GM10266 (cell line): ENCODE measurements at regions not wholly inside any gene's neighbourhood (a gene's known extent, or its start where the extent isn't known, plus 50 kb on each side); places are given as distances from the start of the nearest gene placed in this dataset.

Experiments
- DNase-seq: peaks from one replicate; pipeline ENCODE4 v3.0.0; 2012; ENCODE audit errors: extremely low spot score
- TF ChIP-seq, protein P1 (sequence below): IDR thresholded peaks from 2 replicates; pipeline ENCODE4 v1.5.1; 2012; ENCODE audit warnings: mild to moderate bottlenecking, low read depth; ENCODE audit not compliant: control insufficient read depth, insufficient read depth; ENCODE audit errors: missing control alignments

DNA sequence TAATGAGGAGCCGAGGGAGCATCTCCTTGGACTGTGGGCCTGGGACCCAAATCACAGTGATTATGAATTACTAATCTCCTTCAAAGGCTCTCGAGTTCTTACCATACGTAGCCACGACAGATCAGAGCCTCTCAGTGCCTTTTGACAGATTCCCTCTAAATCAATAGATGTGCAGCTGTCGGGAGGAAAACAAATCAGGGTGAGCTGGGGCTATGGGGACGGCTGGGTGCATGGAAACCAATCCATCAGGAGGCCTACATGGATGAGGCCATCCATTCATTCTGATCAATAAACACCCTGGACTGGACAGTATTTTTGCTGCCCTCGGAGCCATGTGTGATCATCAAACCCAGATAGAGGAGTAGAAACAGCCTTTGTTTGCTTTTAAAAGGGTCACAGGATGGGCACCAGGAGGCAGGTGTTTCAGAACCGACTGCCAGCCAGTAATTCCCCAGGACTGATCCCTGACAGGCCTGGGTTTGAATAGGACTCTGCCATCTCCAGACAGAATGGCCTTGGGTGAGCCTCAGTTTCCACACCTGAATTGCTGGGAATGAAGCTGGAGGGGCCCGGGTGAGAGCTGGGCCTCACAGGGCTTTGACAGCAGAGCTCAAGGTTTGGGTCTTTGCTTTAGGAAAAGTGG is 532.8 kb downstream of the MATN1 start:
- no peak for DNase-seq
- TF ChIP-seq, protein P1, sequence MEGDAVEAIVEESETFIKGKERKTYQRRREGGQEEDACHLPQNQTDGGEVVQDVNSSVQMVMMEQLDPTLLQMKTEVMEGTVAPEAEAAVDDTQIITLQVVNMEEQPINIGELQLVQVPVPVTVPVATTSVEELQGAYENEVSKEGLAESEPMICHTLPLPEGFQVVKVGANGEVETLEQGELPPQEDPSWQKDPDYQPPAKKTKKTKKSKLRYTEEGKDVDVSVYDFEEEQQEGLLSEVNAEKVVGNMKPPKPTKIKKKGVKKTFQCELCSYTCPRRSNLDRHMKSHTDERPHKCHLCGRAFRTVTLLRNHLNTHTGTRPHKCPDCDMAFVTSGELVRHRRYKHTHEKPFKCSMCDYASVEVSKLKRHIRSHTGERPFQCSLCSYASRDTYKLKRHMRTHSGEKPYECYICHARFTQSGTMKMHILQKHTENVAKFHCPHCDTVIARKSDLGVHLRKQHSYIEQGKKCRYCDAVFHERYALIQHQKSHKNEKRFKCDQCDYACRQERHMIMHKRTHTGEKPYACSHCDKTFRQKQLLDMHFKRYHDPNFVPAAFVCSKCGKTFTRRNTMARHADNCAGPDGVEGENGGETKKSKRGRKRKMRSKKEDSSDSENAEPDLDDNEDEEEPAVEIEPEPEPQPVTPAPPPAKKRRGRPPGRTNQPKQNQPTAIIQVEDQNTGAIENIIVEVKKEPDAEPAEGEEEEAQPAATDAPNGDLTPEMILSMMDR: no peak

DNA sequence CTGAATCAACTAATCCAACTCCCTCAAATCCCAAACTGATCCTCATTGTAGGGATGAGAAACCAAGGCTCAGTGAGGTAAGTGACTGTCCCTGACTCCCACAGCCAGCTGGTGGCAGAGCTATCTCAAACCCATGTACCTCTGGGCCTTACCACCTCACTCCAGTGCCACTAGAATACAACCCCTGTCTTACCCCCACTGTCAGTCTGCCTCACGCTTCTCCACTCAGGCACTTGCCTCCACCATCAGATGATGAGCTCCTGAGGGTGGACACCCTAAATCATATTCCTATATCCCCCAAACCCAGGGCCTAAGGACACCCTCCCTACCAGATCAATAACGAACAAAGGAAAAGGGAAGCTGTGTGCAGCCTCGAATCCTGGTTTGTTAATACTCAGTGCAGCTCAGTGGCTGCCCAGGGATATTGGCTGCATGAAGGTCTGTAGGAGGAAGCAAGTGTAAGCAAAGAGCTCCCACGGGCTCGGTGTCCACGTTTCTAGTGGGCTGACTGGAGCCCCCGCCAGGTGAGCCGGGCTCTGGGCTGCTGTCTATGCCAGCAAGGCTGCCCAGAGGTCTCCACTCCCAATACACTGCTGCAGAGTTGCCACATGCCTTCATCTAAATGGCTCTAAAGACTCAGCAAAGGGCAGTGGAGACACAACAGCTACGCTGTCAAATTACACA is 533.4 kb downstream of the MATN1 start:
- no peak for DNase-seq
- TF ChIP-seq, protein P1: no peak

DNA sequence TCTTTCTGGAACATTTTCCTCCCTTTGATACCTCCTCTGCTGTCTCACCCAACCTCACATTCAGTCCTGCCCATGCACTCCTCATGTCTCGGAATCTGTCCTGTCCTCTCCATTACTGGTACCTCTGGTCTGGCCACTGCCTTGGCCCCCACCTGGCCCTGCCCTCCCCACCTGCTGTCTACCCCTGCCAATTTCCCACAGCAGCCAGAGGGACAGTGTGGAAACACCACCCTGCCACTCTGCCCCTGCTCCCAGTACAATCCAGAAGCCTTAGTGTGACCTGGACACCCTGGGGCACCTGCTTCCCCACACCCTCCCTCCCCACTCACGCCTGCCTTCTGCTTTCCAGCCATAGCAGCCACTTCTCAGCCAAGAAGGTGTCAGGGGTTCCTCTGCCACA is 534.4 kb downstream of the MATN1 start:
- no peak for DNase-seq
- TF ChIP-seq, protein P1: no peak

DNA sequence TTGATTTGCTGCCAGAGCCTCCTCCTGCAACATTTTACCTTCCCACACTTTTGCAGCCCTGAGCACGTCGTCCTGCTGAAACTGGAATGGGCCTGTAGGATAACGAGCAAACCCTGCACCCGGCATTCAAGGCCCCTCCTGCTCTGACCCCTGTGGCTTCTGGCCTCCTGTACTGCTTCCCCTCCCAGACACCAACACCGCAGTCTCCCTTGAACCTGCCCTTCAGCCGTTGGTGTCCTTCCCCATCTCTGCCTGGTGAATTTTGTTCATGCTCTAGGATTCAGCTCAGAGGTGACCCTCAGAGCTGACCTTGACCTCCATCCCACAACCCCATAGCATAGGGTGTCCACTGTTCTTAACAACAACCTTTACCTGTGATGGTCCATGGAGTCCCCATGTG is 535.1 kb downstream of the MATN1 start:
- DNase-seq: no peak
- TF ChIP-seq, protein P1: no peak

DNA sequence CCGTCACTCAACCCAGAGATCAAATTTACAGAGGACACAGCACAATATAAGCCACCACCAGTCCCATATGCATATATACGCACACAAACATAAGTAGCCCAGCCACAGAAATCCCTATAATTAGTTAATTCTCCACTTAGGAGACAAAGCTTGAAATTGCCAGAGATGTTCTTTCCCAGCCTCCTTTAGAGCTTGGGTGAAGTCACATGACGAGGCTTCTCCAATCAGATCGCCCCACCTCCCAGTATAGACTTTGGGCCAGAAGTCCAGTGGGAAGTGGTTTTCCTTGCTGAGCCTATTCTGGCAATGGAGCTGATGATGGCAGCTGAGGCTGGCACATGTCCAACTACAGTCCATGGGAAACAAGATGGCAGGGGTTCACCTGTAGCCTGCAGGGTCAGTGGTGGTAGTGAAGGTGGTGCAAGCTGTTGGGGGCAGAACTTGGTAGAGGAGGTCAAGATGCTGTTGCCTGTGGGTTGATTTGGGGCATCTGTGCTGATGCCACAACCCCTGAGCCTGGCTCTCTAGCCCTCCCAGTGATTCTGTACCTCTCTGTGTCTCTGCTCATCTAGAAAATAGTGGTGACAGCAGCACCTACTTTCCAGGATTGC is 535.9 kb downstream of the MATN1 start:
- TF ChIP-seq, protein P1: no peak
- no peak for DNase-seq

DNA sequence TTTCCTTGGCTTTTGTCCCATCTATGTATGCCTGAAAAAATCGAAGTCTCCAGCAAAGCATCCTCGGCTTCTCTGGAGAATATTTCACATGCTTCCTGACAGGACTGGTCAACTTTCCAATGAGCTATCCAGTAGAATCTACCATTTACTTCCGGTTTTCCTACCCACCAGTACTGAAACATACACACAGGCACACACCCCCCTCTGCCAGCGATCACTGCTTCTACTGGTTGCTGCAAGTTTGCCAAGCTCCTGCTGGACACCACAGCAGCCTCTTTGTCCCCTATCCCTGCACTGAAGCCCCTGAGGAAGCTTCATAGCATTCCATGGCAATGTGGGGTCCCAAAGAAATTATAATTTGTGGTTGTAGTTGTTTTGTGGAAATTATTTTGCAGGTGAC is 536.8 kb downstream of the MATN1 start:
- DNase-seq: no peak
- TF ChIP-seq, protein P1: no peak

DNA sequence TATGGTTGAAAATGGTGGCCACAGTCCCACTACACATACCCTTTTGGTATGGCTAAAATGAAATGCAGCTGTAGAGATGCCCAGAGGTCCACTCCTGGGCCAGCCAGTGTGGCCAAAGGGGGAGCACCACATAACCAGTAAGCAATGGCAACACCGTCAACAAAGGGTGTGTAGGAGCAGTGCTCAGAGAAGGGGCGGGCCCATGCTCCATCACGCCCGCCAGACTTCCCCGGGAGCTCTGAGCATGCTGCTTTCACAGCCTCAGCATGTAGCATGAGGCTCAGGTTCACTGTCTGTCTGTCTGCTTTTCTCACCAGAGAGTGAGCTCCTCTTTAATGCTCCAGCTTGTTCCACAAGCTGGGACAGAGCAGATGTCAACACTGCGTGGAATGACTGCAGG is 537.6 kb downstream of the MATN1 start:
- DNase-seq: no peak
- TF ChIP-seq, protein P1: no peak
